K562 (cell line): ENCODE measurements at regions not wholly inside any gene's neighbourhood (a gene's known extent, or its start where the extent isn't known, plus 50 kb on each side); places are given as distances from the start of the nearest gene placed in this dataset.

Experiments used
- ATAC-seq: fragments of 200-7000 bp; cut with Tn5 transposase; 3 replicates; pipeline ENCODE4 v1.9.1; 2020; ENCODE audit warnings: moderate library complexity
- BruUV-seq: library from RNA; stranded (reverse); fragments of 400-500 nt; replicated peaks from 2 replicates; lab custom pipeline; 2021; lab: Mats Ljungman, UMichigan
- CTCF ChIA-PET: fragments of 300-600 bp; formaldehyde crosslinking; extraction: SDS; loops from one replicate; lab custom pipeline; 2021; ENCODE audit warnings: low intra/inter-chr PET ratio; lab: Yijun Ruan, JAX
- POLR2A ChIA-PET: fragments of 300-600, 350-650 bp; sonication (Branson Sonifier 250); formaldehyde crosslinking; extraction: SDS; loops from one replicate; lab custom pipeline; 2021; ENCODE audit warnings: antibody characterized with exemption, inconsistent platforms; lab: Yijun Ruan, JAX
- DNase-seq, 4 experiments: peaks; one replicate each; pipeline versions ENCODE4 v3.0.0 to v3.0.0-alpha.2; 2011 to 2018; ENCODE audit warnings: low spot score in 3 of 4, mixed read lengths in 3 of 4; ENCODE audit errors: extremely low read depth in 1 of 4
- FAIRE-seq: peaks from 2 replicates; lab custom pipeline; 2011; peaks lifted over from hg19 to GRCh38; lab: Jason Lieb, UNC
- H2AFZ ChIP-seq: 2 replicates; pipeline ENCODE4 v1.6.0; 2011; ENCODE audit warnings: low read depth, low read length, control low read depth, inconsistent platforms
- H3K27ac ChIP-seq: fragments of 200-600 bp; 3 replicates; pipeline ENCODE4 v1.8.0; 2011; ENCODE audit warnings: low read depth, mild to moderate bottlenecking, control low read depth, inconsistent platforms, low read length, moderate library complexity, mixed read lengths; ENCODE audit errors: extremely low read depth
- H3K27me3 ChIP-seq, 2 experiments: fragments of 300-600 bp in 1 of 2; 2 replicates in 1 of 2; 3 replicates in 1 of 2; pipeline versions ENCODE4 v1.6.0 to v1.8.0; 2011; ENCODE audit warnings: inconsistent platforms in 2 of 2, low read length in 2 of 2, mild to moderate bottlenecking in 1 of 2, mixed read lengths in 1 of 2, moderate library complexity in 1 of 2; ENCODE audit not compliant: control insufficient read depth in 2 of 2, insufficient read depth in 2 of 2
- H3K36me3 ChIP-seq: fragments of 300-600 bp; 3 replicates; pipeline ENCODE4 v1.8.0; 2011; ENCODE audit warnings: mild to moderate bottlenecking, low read length, inconsistent platforms; ENCODE audit not compliant: control insufficient read depth, insufficient read depth
- H3K4me1 ChIP-seq, 2 experiments: fragments of 200-600 bp in 1 of 2; replicated peaks in 1 of 2; 2 replicates in 1 of 2; 3 replicates in 1 of 2; pipeline versions ENCODE4 v1.5.1 to v1.8.0; 2011; ENCODE audit warnings: inconsistent platforms in 2 of 2, low read length in 2 of 2, mild to moderate bottlenecking in 1 of 2, mixed read lengths in 1 of 2, moderate library complexity in 1 of 2; ENCODE audit not compliant: control insufficient read depth in 2 of 2, insufficient read depth in 2 of 2
- H3K4me2 ChIP-seq: 2 replicates; pipeline ENCODE4 v1.6.1; 2011; ENCODE audit warnings: low read length, control low read depth, inconsistent platforms, mixed read lengths; ENCODE audit not compliant: insufficient read depth
- H3K4me3 ChIP-seq: fragments of 200-600 bp; sonication (generic), shearing (Covaris generic); 2 replicates; pipeline ENCODE4 v1.5.1; 2016; ENCODE audit warnings: control low read depth, inconsistent platforms
- H3K79me2 ChIP-seq: fragments of 200-600 bp; 3 replicates; pipeline ENCODE4 v1.8.0; 2011; ENCODE audit warnings: low read length, inconsistent platforms; ENCODE audit not compliant: control insufficient read depth, insufficient read depth
- H3K9ac ChIP-seq, 2 experiments: 2 replicates each; pipeline versions ENCODE4 v1.6.0 to v1.6.1; 2011; ENCODE audit warnings: low read depth in 2 of 2, low read length in 2 of 2, control low read depth in 1 of 2, inconsistent platforms in 1 of 2, mild to moderate bottlenecking in 1 of 2, mixed read lengths in 1 of 2; ENCODE audit not compliant: insufficient read depth in 1 of 2
- H3K9me1 ChIP-seq: one replicate; pipeline ENCODE4 v1.6.0; 2011; ENCODE audit warnings: inconsistent platforms, mild to moderate bottlenecking, low read length, moderate library complexity; ENCODE audit not compliant: control insufficient read depth, insufficient read depth
- H3K9me3 ChIP-seq: replicated peaks from 2 replicates; pipeline ENCODE4 v1.5.1; 2011; ENCODE audit warnings: low read depth, low read length, inconsistent platforms; ENCODE audit not compliant: control insufficient read depth, insufficient read depth
- H4K20me1 ChIP-seq: replicated peaks from 2 replicates; pipeline ENCODE4 v1.6.1; 2011; ENCODE audit warnings: low read length, inconsistent platforms, mixed read lengths; ENCODE audit not compliant: control insufficient read depth, insufficient read depth
- CEBPB ChIP-seq: fragments of 450-650 bp; IDR thresholded peaks from 2 replicates; pipeline ENCODE4 v1.6.1; 2016; ENCODE audit warnings: missing genetic modification characterization, missing compliant biosample characterization
- HLTF ChIP-seq: fragments of 450-650 bp; IDR thresholded peaks from 2 replicates; pipeline ENCODE4 v1.6.1; 2016
- REST ChIP-seq, 2 experiments: fragments of 450-650 bp; formaldehyde crosslinking in 1 of 2; IDR thresholded peaks; 2 replicates each; pipeline versions ENCODE4 v1.4.0 to v1.6.1; 2014 to 2020; ENCODE audit warnings: mild to moderate bottlenecking in 2 of 2, borderline replicate concordance in 1 of 2, low read depth in 1 of 2
- ZNF134 ChIP-seq: fragments of 250-450 bp; sonication (Bioruptor Pico); conservative IDR thresholded peaks from 2 replicates; pipeline ENCODE4 v1.4.0; 2020
- ZNF507 ChIP-seq: conservative IDR thresholded peaks from 2 replicates; pipeline ENCODE4 v1.6.1; 2017; ENCODE audit warnings: missing genetic modification characterization, missing compliant biosample characterization
- WGBS: fragments of 100-300 bp; shearing (Covaris generic); methylation state at CpG from one replicate; pipeline ENCODE4 v1.1.6; 2016; ENCODE audit warnings: low coverage, mixed read lengths; ENCODE audit not compliant: insufficient coverage; ENCODE audit errors: missing lambda C conversion rate; 5-methylcytosine and 5-hydroxymethylcytosine counted together
- in situ Hi-C: fragments of 300-500 bp; cut with MboI; formaldehyde crosslinking; loops from 4 replicates; pipeline ENCODE4 v1.15.0; 2018; ENCODE audit warnings: inconsistent platforms, mixed read lengths
- intact Hi-C: fragments of 100-400 bp; cut with micrococcal nuclease; formaldehyde crosslinking; loops from 2 replicates; pipeline ENCODE4 v1.14.2; 2022
- TF ChIP-seq, protein P1 (sequence below): fragments of 450-650 bp; IDR thresholded peaks from 2 replicates; pipeline ENCODE4 v1.6.1; 2017; ENCODE audit warnings: mild to moderate bottlenecking, moderate library complexity

GRCh38 chrX:109283870-109284269, 198.0 kb downstream of the GUCY2F start:
- FAIRE-seq: no peak
- 0% methylated on average over 1 of the region's 1 CpG for WGBS

DNA sequence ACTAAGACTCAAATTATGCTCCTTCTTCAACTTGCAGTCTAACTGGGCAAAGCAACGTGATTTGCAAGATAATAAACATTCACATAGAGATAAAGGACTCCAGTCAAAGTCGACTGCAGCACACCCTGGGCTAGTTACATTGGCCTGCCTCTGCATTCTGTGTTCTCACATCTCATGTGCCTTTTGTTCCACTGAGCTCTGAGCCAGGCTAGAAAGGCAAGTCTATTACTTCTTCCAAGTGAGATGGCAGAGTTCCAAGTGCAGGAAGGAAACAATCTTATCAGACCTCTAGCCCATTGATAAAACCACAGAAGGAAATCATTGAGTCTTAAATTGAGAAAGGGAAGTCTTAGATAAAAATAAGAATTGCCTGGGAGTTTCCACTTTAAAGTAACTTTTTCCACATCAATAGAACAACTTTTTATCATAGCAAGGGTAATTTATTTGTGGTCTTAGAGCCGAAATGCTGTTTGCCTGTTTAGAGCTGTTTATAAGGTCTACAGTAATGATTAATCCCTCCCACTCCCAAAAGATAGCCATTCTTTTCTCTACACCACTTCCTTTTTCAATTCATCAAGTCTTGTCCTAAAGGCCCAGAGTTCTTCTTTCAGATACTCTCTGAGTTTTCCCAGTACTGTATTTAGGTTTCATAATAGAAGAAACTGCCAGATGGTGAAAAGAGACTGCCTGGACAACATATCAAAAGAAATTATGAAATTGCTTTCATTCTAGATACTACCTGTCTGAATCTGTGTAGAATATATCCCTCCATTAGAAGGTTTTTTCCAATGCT, 200.2 kb downstream of the GUCY2F start:
- Histone ChIP-seq H3K9me1 (no peaks in the 10 kb centered on the region), H3K27me3 (no peaks in the 10 kb centered on the region), H2AFZ (no peak overlapping the region), H3K9me3 (no peaks in the 10 kb centered on the region), H3K9ac (no peak overlapping the region), H3K4me2 (no peak overlapping the region), H3K27ac (no peak overlapping the region), H3K36me3 (no peaks in the 10 kb centered on the region), H3K4me1 (no peaks in the 10 kb centered on the region), H3K79me2 (no peaks in the 10 kb centered on the region), H3K4me3 (no peak overlapping the region), H4K20me1 (no peaks in the 10 kb centered on the region)
- WGBS: 0% methylated on average over 3 of the region's 3 CpGs
- ChIA-PET CTCF (no interaction called here), POLR2A (no interaction called here)
- BruUV-seq: no TSS peak
- FAIRE-seq: no peak
- no peak for ATAC-seq
- intact Hi-C loops (no loop called here), in situ Hi-C loops (no loop called here)
- peak in 1 of 4 experiments; percentile 0 for DNase-seq
- TF ChIP-seq HLTF (no peak), ZNF507 (no peak), REST (IDR thresholded peaks at IDR 0.05; ENCODE audit: borderline replicate concordance) (no peak), REST (CRISPR knock-in tag; IDR thresholded peaks at IDR 0.05; ENCODE audit: low read depth) (no peak)
- TF ChIP-seq, protein P1, sequence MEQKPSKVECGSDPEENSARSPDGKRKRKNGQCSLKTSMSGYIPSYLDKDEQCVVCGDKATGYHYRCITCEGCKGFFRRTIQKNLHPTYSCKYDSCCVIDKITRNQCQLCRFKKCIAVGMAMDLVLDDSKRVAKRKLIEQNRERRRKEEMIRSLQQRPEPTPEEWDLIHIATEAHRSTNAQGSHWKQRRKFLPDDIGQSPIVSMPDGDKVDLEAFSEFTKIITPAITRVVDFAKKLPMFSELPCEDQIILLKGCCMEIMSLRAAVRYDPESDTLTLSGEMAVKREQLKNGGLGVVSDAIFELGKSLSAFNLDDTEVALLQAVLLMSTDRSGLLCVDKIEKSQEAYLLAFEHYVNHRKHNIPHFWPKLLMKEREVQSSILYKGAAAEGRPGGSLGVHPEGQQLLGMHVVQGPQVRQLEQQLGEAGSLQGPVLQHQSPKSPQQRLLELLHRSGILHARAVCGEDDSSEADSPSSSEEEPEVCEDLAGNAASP: no peak

More at GRCh38 chrX:109283870-109284269, 198.0 kb downstream of the GUCY2F start:
- DNase-seq (no peak), ATAC-seq (no peak)
- Histone ChIP-seq H4K20me1 (no peaks in the 10 kb centered on the region), H3K4me1 (no peaks in the 10 kb centered on the region), H3K27me3 (no peaks in the 10 kb centered on the region), H3K27ac (no peak overlapping the region), H3K9ac (no peak overlapping the region), H2AFZ (no peak overlapping the region), H3K4me2 (no peak overlapping the region), H3K9me3 (no peaks in the 10 kb centered on the region), H3K9me1 (no peaks in the 10 kb centered on the region), H3K79me2 (no peaks in the 10 kb centered on the region), H3K4me3 (no peak overlapping the region), H3K36me3 (no peaks in the 10 kb centered on the region)
- CTCF ChIA-PET: no interaction called here
- POLR2A ChIA-PET: no interaction called here
- BruUV-seq: no TSS peak
- in situ Hi-C loops: no loop called here
- intact Hi-C loops: no loop called here
- TF ChIP-seq ZNF134 (CRISPR knock-in tag): no peak
- TF ChIP-seq CEBPB (tag): no peak
